K562 (cell line): ENCODE measurements at regions not wholly inside any gene's neighbourhood (a gene's known extent, or its start where the extent isn't known, plus 50 kb on each side); places are given as distances from the start of the nearest gene placed in this dataset.

Source experiments
- BHLHE40 ChIP-seq: IDR thresholded peaks from 2 replicates; pipeline ENCODE4 v1.6.1; 2011; ENCODE audit warnings: low read length, improper control_type of control experiment
- KDM1A ChIP-seq, 2 experiments: fragments of 450-650 bp; IDR thresholded peaks; 2 replicates each; pipeline ENCODE4 v1.6.1; 2016; ENCODE audit warnings: mild to moderate bottlenecking in 2 of 2
- POLR2A ChIP-seq: fragments of 450-650 bp; conservative IDR thresholded peaks from 2 replicates; pipeline ENCODE4 v1.6.1; 2016
- POLR2G ChIP-seq: fragments of 200-400 bp; formaldehyde crosslinking; IDR thresholded peaks from 2 replicates; pipeline ENCODE4 v1.6.1; 2017; ENCODE audit warnings: low read depth, mild to moderate bottlenecking, antibody characterized with exemption, low read length, moderate library complexity
- SP1 ChIP-seq: sonication (generic); formaldehyde crosslinking; IDR thresholded peaks from 2 replicates; pipeline ENCODE4 v1.8.1; 2022; ENCODE audit warnings: mild to moderate bottlenecking, missing genetic modification reagents
- ZFP36 ChIP-seq: fragments of 150-350 bp; IDR thresholded peaks from 2 replicates; pipeline ENCODE4 v1.6.1; 2018; ENCODE audit warnings: low read length, low read depth; ENCODE audit not compliant: partially characterized antibody

- TF ChIP-seq ZFP36 (no peak), POLR2G (no peak), SP1 (CRISPR knock-in tag) (no peak), BHLHE40 (no peak), POLR2A (no peak), KDM1A (IDR thresholded peaks at IDR 0.05) (no peak)
Measured at GRCh38 chr5:98458004-98458403, 315.5 kb upstream of the RGMB start.
